ENCODE measurements at regions not wholly inside any gene's neighbourhood (a gene's known extent, or its start where the extent isn't known, plus 50 kb on each side); places are given as distances from the start of the nearest gene placed in this dataset.

DNA sequence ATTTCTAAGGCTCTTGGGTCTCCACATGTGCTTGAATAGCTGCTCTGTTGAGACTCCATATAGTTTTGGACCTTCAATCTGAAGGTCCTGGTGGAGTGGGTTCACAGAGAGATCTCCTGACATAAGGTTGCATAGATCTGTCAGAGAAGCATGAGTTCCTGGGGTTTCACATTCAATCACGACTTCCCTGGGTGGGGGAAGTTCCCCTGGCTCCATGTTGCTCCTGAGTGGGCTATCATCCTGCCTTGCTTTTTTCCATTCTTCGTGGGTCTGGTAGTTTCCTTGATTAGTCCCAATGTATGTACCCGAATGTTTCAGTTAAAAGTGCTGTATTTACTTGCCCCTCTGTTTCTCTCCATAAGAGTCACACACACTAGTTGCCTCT is 181.8 kb downstream of the RASSF9 start (continued):
- TF ChIP-seq, protein P1, sequence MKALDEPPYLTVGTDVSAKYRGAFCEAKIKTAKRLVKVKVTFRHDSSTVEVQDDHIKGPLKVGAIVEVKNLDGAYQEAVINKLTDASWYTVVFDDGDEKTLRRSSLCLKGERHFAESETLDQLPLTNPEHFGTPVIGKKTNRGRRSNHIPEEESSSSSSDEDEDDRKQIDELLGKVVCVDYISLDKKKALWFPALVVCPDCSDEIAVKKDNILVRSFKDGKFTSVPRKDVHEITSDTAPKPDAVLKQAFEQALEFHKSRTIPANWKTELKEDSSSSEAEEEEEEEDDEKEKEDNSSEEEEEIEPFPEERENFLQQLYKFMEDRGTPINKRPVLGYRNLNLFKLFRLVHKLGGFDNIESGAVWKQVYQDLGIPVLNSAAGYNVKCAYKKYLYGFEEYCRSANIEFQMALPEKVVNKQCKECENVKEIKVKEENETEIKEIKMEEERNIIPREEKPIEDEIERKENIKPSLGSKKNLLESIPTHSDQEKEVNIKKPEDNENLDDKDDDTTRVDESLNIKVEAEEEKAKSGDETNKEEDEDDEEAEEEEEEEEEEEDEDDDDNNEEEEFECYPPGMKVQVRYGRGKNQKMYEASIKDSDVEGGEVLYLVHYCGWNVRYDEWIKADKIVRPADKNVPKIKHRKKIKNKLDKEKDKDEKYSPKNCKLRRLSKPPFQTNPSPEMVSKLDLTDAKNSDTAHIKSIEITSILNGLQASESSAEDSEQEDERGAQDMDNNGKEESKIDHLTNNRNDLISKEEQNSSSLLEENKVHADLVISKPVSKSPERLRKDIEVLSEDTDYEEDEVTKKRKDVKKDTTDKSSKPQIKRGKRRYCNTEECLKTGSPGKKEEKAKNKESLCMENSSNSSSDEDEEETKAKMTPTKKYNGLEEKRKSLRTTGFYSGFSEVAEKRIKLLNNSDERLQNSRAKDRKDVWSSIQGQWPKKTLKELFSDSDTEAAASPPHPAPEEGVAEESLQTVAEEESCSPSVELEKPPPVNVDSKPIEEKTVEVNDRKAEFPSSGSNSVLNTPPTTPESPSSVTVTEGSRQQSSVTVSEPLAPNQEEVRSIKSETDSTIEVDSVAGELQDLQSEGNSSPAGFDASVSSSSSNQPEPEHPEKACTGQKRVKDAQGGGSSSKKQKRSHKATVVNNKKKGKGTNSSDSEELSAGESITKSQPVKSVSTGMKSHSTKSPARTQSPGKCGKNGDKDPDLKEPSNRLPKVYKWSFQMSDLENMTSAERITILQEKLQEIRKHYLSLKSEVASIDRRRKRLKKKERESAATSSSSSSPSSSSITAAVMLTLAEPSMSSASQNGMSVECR (CRISPR knock-in tag; IDR thresholded peaks at IDR 0.05; ENCODE audit: borderline replicate concordance) = no peak
- TF ChIP-seq IRF1 (CRISPR knock-in tag; IDR thresholded peaks at IDR 0.05) (no peak), NR3C1 (CRISPR knock-in tag; conservative IDR thresholded peaks at IDR 0.05; ENCODE audit: low read depth) (no peak), ZNF121 (CRISPR knock-in tag; IDR thresholded peaks at IDR 0.05) (no peak), CDX4 (CRISPR knock-in tag; IDR thresholded peaks at IDR 0.05; ENCODE audit: borderline replicate concordance) (no peak), ATF3 (CRISPR knock-in tag; conservative IDR thresholded peaks at IDR 0.05) (no peak), TCF7 (CRISPR knock-in tag; IDR thresholded peaks at IDR 0.05; ENCODE audit: low read depth) (no peak), NFATC4 (CRISPR knock-in tag; IDR thresholded peaks at IDR 0.05) (no peak), ATF1 (CRISPR knock-in tag; IDR thresholded peaks at IDR 0.05) (no peak), ESRRA (CRISPR knock-in tag; IDR thresholded peaks at IDR 0.05; ENCODE audit: borderline replicate concordance) (no peak)
- TF ChIP-seq, protein P2, sequence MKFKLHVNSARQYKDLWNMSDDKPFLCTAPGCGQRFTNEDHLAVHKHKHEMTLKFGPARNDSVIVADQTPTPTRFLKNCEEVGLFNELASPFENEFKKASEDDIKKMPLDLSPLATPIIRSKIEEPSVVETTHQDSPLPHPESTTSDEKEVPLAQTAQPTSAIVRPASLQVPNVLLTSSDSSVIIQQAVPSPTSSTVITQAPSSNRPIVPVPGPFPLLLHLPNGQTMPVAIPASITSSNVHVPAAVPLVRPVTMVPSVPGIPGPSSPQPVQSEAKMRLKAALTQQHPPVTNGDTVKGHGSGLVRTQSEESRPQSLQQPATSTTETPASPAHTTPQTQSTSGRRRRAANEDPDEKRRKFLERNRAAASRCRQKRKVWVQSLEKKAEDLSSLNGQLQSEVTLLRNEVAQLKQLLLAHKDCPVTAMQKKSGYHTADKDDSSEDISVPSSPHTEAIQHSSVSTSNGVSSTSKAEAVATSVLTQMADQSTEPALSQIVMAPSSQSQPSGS (CRISPR knock-in tag; IDR thresholded peaks at IDR 0.05; ENCODE audit: borderline replicate concordance, low read depth) = no peak
- TF ChIP-seq, protein P3, sequence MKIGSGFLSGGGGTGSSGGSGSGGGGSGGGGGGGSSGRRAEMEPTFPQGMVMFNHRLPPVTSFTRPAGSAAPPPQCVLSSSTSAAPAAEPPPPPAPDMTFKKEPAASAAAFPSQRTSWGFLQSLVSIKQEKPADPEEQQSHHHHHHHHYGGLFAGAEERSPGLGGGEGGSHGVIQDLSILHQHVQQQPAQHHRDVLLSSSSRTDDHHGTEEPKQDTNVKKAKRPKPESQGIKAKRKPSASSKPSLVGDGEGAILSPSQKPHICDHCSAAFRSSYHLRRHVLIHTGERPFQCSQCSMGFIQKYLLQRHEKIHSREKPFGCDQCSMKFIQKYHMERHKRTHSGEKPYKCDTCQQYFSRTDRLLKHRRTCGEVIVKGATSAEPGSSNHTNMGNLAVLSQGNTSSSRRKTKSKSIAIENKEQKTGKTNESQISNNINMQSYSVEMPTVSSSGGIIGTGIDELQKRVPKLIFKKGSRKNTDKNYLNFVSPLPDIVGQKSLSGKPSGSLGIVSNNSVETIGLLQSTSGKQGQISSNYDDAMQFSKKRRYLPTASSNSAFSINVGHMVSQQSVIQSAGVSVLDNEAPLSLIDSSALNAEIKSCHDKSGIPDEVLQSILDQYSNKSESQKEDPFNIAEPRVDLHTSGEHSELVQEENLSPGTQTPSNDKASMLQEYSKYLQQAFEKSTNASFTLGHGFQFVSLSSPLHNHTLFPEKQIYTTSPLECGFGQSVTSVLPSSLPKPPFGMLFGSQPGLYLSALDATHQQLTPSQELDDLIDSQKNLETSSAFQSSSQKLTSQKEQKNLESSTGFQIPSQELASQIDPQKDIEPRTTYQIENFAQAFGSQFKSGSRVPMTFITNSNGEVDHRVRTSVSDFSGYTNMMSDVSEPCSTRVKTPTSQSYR (CRISPR knock-in tag; IDR thresholded peaks at IDR 0.05) = no peak
- TF ChIP-seq, protein P4, sequence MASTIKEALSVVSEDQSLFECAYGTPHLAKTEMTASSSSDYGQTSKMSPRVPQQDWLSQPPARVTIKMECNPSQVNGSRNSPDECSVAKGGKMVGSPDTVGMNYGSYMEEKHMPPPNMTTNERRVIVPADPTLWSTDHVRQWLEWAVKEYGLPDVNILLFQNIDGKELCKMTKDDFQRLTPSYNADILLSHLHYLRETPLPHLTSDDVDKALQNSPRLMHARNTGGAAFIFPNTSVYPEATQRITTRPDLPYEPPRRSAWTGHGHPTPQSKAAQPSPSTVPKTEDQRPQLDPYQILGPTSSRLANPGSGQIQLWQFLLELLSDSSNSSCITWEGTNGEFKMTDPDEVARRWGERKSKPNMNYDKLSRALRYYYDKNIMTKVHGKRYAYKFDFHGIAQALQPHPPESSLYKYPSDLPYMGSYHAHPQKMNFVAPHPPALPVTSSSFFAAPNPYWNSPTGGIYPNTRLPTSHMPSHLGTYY (CRISPR knock-in tag; IDR thresholded peaks at IDR 0.05) = no peak

GRCh38 chr12:85656561-85656960 is 179.6 kb downstream of the RASSF9 start:
- H3K4me1 Mint-ChIP-seq = peaks cover 6% of the 10 kb centered on the region; the same call in 1 of the 2 replicates
- ChIA-PET CTCF (no interaction called here), POLR2A (no interaction called here)
- peaks cover 30% of the 10 kb centered on the region for H3K36me3 Mint-ChIP-seq
- DNase-seq (ENCODE audit: low spot score) (no peak), ATAC-seq (no peak)
- H3K4me3 Mint-ChIP-seq = no peak overlapping the region
- no peak for TF ChIP-seq OVOL2 (CRISPR knock-in tag; IDR thresholded peaks at IDR 0.05; ENCODE audit: borderline replicate concordance)
- no peak for TF ChIP-seq FOXJ3 (CRISPR knock-in tag; IDR thresholded peaks at IDR 0.05; ENCODE audit: borderline replicate concordance)
- TF ChIP-seq ATF1 (CRISPR knock-in tag; IDR thresholded peaks at IDR 0.05) = no peak
- TF ChIP-seq NR3C1 (CRISPR knock-in tag; conservative IDR thresholded peaks at IDR 0.05; ENCODE audit: low read depth) = no peak
- TF ChIP-seq PRRX2 (CRISPR knock-in tag; IDR thresholded peaks at IDR 0.05) = no peak
- TF ChIP-seq JUN (CRISPR knock-in tag; IDR thresholded peaks at IDR 0.05) = no peak
- H3K27ac Mint-ChIP-seq = no peak overlapping the region
- H3K9me3 Mint-ChIP-seq = peaks cover 50% of the 10 kb centered on the region
- peaks cover 4% of the 10 kb centered on the region; the same call in 1 of the 2 replicates for H3K27me3 Mint-ChIP-seq (ENCODE audit: low read depth)

Measured in WTC11 (cell line).